ENCODE measurements at regions not wholly inside any gene's neighbourhood (a gene's known extent, or its start where the extent isn't known, plus 50 kb on each side); places are given as distances from the start of the nearest gene placed in this dataset.

DNA sequence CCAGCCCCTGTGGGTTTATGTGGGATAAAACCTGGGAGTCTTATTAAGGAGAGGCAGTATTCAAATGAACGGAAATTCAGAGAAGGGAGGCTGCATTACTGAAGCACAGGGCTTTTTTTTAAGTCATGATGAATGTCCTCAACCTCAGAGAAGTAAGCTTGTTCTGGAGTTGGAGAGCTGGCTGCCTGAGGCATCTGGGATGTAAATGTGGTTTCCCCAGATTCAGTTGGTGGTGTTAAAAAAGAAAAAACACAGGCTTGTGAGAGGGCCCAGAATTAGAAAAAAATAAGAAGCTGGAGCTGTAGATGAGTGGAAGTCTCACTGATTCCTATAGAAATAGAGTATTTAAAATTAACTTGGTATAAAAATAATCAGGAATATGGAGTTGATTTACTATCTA, 64.0 kb upstream of the GPR12 start:
- Histone ChIP-seq H3K79me2 (ENCODE audit: control insufficient read depth in 1 of 2, insufficient read depth in 2 of 2, low read length in 2 of 2) (no peaks in the 10 kb centered on the region), H4K8ac (ENCODE audit: extremely low read depth, insufficient read depth, low read length) (no peak overlapping the region), H3K23me2 (ENCODE audit: low read depth, low read length) (no peaks in the 10 kb centered on the region), H3K79me1 (ENCODE audit: low read depth, low read length) (no peaks in the 10 kb centered on the region), H2BK120ac (replicated peaks; ENCODE audit: low read depth, low read length) (no peak overlapping the region), H3K27ac (ENCODE audit: low read depth, low read length) (no peak overlapping the region), H2BK5ac (ENCODE audit: low read depth, low read length) (no peak overlapping the region), H3K18ac (ENCODE audit: extremely low read depth, low read length) (no peak overlapping the region), H3K56ac (replicated peaks; ENCODE audit: insufficient read length, low read depth, low read length) (no peak overlapping the region), H3K14ac (ENCODE audit: insufficient read length) (no peak overlapping the region), H3K23ac (ENCODE audit: insufficient read length) (no peak overlapping the region), H4K91ac (replicated peaks; ENCODE audit: insufficient read length, low read length) (no peak overlapping the region), H2AK5ac (ENCODE audit: low read depth, low read length) (no peak overlapping the region), H3K9me3 (ENCODE audit: insufficient read depth in 2 of 2, low read depth in 1 of 2, low read length in 1 of 2) (no peaks in the 10 kb centered on the region), H2BK15ac (ENCODE audit: low read length) (no peak overlapping the region), H3K36me3 (ENCODE audit: control insufficient read depth in 2 of 4, insufficient read depth in 4 of 4, low read length in 3 of 4) (no peaks in the 10 kb centered on the region), H3K27me3 (replicated peaks in 1 of 4; ENCODE audit: control insufficient read depth in 3 of 4, extremely low read depth in 1 of 4, insufficient read depth in 3 of 4, low read length in 3 of 4) (no peaks in the 10 kb centered on the region), H3K4me1 (replicated peaks in 1 of 4; ENCODE audit: control insufficient read depth in 3 of 4, insufficient read depth in 4 of 4, low read length in 3 of 4) (no peaks in the 10 kb centered on the region), H2BK12ac (ENCODE audit: low read depth, low read length) (no peak overlapping the region), H3K9ac (replicated peaks in 1 of 4; ENCODE audit: extremely low read depth in 1 of 4, low read depth in 3 of 4, low read length in 3 of 4) (no peak overlapping the region), H4K5ac (ENCODE audit: insufficient read length, low read depth, low read length) (no peak overlapping the region), H3K4ac (replicated peaks; ENCODE audit: insufficient read length, low read depth, low read length) (no peak overlapping the region), H2AFZ (ENCODE audit: low read length) (no peak overlapping the region), H3K4me3 (ENCODE audit: extremely low read depth in 1 of 4, insufficient read depth in 2 of 4, low read depth in 3 of 4, low read length in 4 of 4) (no peak overlapping the region), H4K20me1 (replicated peaks in 1 of 2; ENCODE audit: control insufficient read depth in 1 of 2, insufficient read depth in 2 of 2, low read length in 2 of 2) (no peaks in the 10 kb centered on the region), H2BK20ac (ENCODE audit: low read length) (no peak overlapping the region), H3K4me2 (ENCODE audit: insufficient read depth in 1 of 2, low read depth in 2 of 2, low read length in 2 of 2) (no peak overlapping the region)
- DNase-seq (ENCODE audit: low read depth in 1 of 2, low spot score in 2 of 2), result no peak
- no peak for FAIRE-seq
- CTCF ChIA-PET (ENCODE audit: partially characterized antibody), result interaction anchor here (0.5 to 1.5 kb wide), 2 partner anchors 49 to 375 kb away, joined by 3 read pairs; no protein-coding TSS in a partner anchor
- POLR2A ChIA-PET (ENCODE audit: partially characterized antibody), result no interaction called here
- WGBS, 2 experiments (ENCODE audit: extremely low coverage in 1 of 2, insufficient coverage in 1 of 2, insufficient read length in 1 of 2, insufficient replicate concordance in 2 of 2, low coverage in 1 of 2, low lambda C conversion rate in 2 of 2, missing lambda C conversion rate in 1 of 2), result 100% methylated on average over 1 of the region's 1 CpG; no CpG with 5 or more reads in 1 of the 2 experiments
- no peak for TF ChIP-seq HDAC6 (IDR thresholded peaks at IDR 0.05; ENCODE audit: low read depth, low read length)
- TF ChIP-seq SIRT6 (IDR thresholded peaks at IDR 0.05; ENCODE audit: low read length), result no peak
- TF ChIP-seq, protein P1, sequence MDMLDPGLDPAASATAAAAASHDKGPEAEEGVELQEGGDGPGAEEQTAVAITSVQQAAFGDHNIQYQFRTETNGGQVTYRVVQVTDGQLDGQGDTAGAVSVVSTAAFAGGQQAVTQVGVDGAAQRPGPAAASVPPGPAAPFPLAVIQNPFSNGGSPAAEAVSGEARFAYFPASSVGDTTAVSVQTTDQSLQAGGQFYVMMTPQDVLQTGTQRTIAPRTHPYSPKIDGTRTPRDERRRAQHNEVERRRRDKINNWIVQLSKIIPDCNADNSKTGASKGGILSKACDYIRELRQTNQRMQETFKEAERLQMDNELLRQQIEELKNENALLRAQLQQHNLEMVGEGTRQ (IDR thresholded peaks at IDR 0.05; ENCODE audit: low read length), result no peak
- no peak for TF ChIP-seq SRF (IDR thresholded peaks at IDR 0.05; ENCODE audit: low read depth, low read length)
- no peak for TF ChIP-seq TBP (IDR thresholded peaks at IDR 0.05; ENCODE audit: low read depth, low read length)
- no peak for TF ChIP-seq KDM1A (IDR thresholded peaks at IDR 0.05; ENCODE audit: borderline replicate concordance, low read length)
- TF ChIP-seq ASH2L (IDR thresholded peaks at IDR 0.05; ENCODE audit: low read length), result no peak
- no peak for TF ChIP-seq TAF7 (optimal IDR thresholded peaks at IDR 0.05; ENCODE audit: borderline replicate concordance, low read depth, low read length)
- TF ChIP-seq BACH1 (IDR thresholded peaks at IDR 0.05; ENCODE audit: low read length), result no peak
- no peak for TF ChIP-seq BCL11A (IDR thresholded peaks at IDR 0.05; ENCODE audit: low read depth in 2 of 2, low read length in 2 of 2)
- no peak for TF ChIP-seq CEBPB (IDR thresholded peaks at IDR 0.05; ENCODE audit: low read depth, low read length)
- no peak for TF ChIP-seq HDAC2 (IDR thresholded peaks at IDR 0.05; ENCODE audit: borderline replicate concordance in 1 of 2, low read depth in 2 of 2, low read length in 2 of 2)
- no peak for TF ChIP-seq SIN3A (conservative IDR thresholded peaks at IDR 0.05 in 1 of 2, IDR thresholded peaks at IDR 0.05 in 1 of 2; ENCODE audit: low read depth in 1 of 2, low read length in 2 of 2)
- TF ChIP-seq NRF1 (IDR thresholded peaks at IDR 0.05; ENCODE audit: low read depth, low read length), result no peak
- TF ChIP-seq TAF1 (IDR thresholded peaks at IDR 0.05; ENCODE audit: low read depth, low read length), result no peak

All from H1 (cell line).